Mesothelial cell of epicardium (in vitro differentiated cells): ENCODE measurements at regions not wholly inside any gene's neighbourhood (a gene's known extent, or its start where the extent isn't known, plus 50 kb on each side); places are given as distances from the start of the nearest gene placed in this dataset.
"Not testable (repeated sequence)": the region's sequence is repeated elsewhere in the genome, so short reads cannot be mapped to it uniquely, and the experiment has no call there.

Experiments used
- DNase-seq, 2 experiments: peaks; one replicate each; pipeline ENCODE4 v3.0.0; 2021; ENCODE audit warnings: low spot score in 2 of 2; ENCODE audit not compliant: unreplicated experiment in 2 of 2
- H3K27ac Mint-ChIP-seq: 2 replicates; pipeline ENCODE4 v1.8.0; 2021; ENCODE audit warnings: mixed read lengths
- H3K27me3 Mint-ChIP-seq: 2 replicates; pipeline ENCODE4 v1.8.0; 2021; ENCODE audit warnings: low read depth, mixed read lengths
- H3K36me3 Mint-ChIP-seq: 2 replicates; pipeline ENCODE4 v1.8.0; 2021; ENCODE audit warnings: mixed read lengths
- H3K4me1 Mint-ChIP-seq: 2 replicates; pipeline ENCODE4 v1.8.0; 2021; ENCODE audit warnings: mixed read lengths
- H3K4me3 Mint-ChIP-seq: 2 replicates; pipeline ENCODE4 v1.8.0; 2021; ENCODE audit warnings: mild to moderate bottlenecking, moderate library complexity, mixed read lengths
- H3K9me3 Mint-ChIP-seq: 2 replicates; pipeline ENCODE4 v1.8.0; 2021; ENCODE audit warnings: mixed read lengths
- CTCF ChIP-seq: fragments of 200-600 bp; sonication (generic); IDR thresholded peaks from one replicate; pipeline ENCODE4 v1.5.0; 2021; ENCODE audit warnings: antibody characterized with exemption; ENCODE audit not compliant: unreplicated experiment

DNA sequence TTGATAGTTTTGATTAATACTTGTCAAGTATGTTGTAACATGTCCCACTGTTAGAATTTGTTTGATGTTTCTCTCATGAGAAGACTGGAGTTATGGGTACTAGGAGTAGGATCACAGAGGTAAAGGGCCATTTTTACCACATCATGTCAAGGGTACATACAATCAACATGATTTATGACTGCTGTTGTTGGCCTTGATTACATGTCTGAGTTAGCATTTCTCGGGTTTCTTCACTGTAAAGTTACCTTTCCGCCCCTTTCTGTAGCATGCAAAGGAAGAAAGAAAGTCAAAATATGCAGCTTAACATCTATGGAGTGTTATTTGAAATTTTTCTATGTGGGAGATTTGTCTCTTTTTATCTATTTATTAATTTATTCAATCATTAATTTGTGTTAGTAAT, 1456.4 kb downstream of the SUCLG1 start:
- Mint-ChIP-seq H3K4me1 (peaks cover 4% of the 10 kb centered on the region), H3K27ac (no peak overlapping the region), H3K27me3 (no peaks in the 10 kb centered on the region), H3K36me3 (no peaks in the 10 kb centered on the region), H3K9me3 (peaks cover 4% of the 10 kb centered on the region), H3K4me3 (no peak overlapping the region)
- TF ChIP-seq CTCF, result no peak
- DNase-seq, result no peak

DNA sequence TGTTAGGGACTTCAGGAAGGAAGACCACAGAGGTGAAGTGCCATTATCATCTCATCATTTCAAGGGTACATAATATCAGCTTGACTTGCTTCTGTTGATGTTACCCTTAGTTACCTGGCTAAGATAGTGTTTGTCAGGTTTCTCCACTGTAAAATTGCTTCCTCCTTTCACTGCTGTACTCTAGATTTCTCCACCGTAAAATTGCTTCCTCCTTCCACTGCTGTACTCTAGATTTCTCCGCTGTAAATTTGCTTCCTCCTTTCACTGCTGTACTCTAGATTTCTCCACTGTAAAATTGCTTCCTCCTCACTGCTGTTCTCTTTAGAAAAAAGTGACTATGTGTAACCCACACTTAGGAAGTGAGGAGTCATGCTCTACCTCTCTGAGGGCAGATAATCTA, 1460.3 kb downstream of the SUCLG1 start:
- H3K27me3 Mint-ChIP-seq, result no peaks in the 10 kb centered on the region
- H3K9me3 Mint-ChIP-seq, result no peaks in the 10 kb centered on the region
- no peak for DNase-seq
- peaks cover 6% of the 10 kb centered on the region for H3K4me1 Mint-ChIP-seq
- no peak for TF ChIP-seq CTCF
- H3K4me3 Mint-ChIP-seq, result no peak overlapping the region
- no peak overlapping the region for H3K27ac Mint-ChIP-seq
- H3K36me3 Mint-ChIP-seq, result no peaks in the 10 kb centered on the region

DNA sequence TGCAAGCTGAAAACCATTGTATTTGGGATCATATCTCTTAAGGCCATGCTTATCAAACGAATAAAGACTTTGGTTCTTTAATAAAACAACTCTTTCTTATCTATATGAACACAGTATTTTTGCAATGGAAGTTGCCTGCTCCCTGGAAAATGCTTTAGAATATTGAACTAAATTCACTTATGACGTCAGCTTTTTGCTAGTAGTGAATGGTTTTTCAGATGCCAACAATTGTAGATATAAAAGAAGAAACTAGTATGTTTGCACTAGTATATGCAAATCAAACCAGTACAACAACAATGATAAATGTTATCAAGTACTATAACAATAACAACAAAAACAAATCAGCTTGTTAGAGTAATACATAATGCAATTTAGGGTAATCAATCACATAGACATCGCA, 1462.9 kb downstream of the SUCLG1 start:
- Mint-ChIP-seq H3K27ac (no peak overlapping the region), H3K36me3 (no peaks in the 10 kb centered on the region), H3K4me3 (no peak overlapping the region), H3K27me3 (peaks cover 4% of the 10 kb centered on the region), H3K9me3 (no peaks in the 10 kb centered on the region), H3K4me1 (peaks cover 18% of the 10 kb centered on the region)
- TF ChIP-seq CTCF, result no peak
- DNase-seq, result no peak

GRCh38 chr2:82994151-82994550, 1464.9 kb downstream of the SUCLG1 start:
- Mint-ChIP-seq H3K36me3 (no peaks in the 10 kb centered on the region), H3K27ac (no peak overlapping the region), H3K4me1 (peaks cover 18% of the 10 kb centered on the region), H3K9me3 (no peaks in the 10 kb centered on the region), H3K27me3 (peaks cover 8% of the 10 kb centered on the region), H3K4me3 (no peak overlapping the region)
- DNase-seq, result no peak
- TF ChIP-seq CTCF, result no peak

DNA sequence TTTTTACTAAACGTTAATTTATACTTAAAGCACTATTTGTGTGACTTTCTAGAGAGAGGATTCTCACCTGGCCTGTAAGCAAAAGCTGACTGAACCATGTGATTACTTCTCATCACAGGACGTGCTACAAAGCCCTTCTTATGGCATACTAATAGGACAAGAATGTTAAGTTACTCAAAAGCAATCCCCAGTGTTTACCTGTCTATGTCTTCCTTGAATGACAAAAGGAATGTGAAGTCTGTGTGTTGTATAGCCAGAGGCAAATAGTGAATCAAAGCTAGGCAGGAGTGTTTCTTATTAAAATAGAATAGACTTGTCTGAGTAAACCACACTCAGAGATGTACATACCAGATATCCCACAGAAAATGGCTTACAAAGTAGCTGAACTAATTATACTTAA, 1465.5 kb downstream of the SUCLG1 start:
- peaks cover 18% of the 10 kb centered on the region for H3K4me1 Mint-ChIP-seq
- H3K36me3 Mint-ChIP-seq, result no peaks in the 10 kb centered on the region
- DNase-seq, result no peak
- no peak overlapping the region for H3K4me3 Mint-ChIP-seq
- peaks cover 8% of the 10 kb centered on the region for H3K27me3 Mint-ChIP-seq
- no peak for TF ChIP-seq CTCF
- H3K27ac Mint-ChIP-seq, result peak overlapping the region; percentile 37
- no peaks in the 10 kb centered on the region for H3K9me3 Mint-ChIP-seq

DNA sequence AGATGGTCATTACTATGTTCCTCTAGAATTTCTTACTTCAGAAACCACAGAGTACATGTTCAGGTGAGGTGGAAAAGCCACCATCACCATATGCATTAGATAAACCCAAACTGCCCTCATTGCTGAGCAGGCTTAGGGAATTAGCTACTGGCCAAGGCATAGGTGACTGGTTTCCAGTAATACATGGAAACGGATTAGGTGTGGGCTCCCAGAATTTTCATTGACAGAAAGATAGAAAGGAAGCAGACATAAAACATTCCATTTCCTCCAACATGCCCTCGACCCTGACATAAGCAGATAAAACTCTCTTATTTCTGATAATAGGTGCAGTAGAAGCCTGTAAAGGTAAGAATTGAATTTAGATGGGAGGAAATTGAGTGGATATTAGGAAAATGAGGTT, 1466.1 kb downstream of the SUCLG1 start:
- H3K36me3 Mint-ChIP-seq, result no peaks in the 10 kb centered on the region
- DNase-seq, result no peak
- peaks cover 8% of the 10 kb centered on the region for H3K27me3 Mint-ChIP-seq
- peaks cover 18% of the 10 kb centered on the region for H3K4me1 Mint-ChIP-seq
- no peak overlapping the region for H3K27ac Mint-ChIP-seq
- H3K4me3 Mint-ChIP-seq, result no peak overlapping the region
- H3K9me3 Mint-ChIP-seq, result no peaks in the 10 kb centered on the region
- no peak for TF ChIP-seq CTCF

DNA sequence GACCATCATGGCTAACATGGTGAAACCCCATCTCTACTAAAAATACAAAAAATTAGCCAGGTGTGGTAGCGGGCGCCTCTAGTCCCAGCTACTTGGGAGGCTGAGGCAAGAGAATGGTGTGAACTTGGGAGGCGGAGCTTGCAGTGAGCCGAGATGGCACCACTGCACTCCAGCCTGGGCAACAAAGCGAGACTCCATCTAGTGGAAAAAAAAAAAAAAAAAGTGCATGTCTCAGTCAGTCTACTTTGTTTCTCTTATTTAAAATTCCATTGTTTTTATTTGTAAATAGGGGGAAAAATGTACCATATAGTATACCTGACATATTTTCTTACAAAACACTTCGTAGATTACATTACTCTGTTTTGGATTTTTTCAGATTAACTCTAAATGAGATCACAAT, 1471.4 kb downstream of the SUCLG1 start:
- H3K36me3 Mint-ChIP-seq, H3K9me3 Mint-ChIP-seq, H3K4me1 Mint-ChIP-seq, DNase-seq, H3K4me3 Mint-ChIP-seq, H3K27me3 Mint-ChIP-seq, H3K27ac Mint-ChIP-seq: not testable (repeated sequence)
